ENCODE measurements at regions not wholly inside any gene's neighbourhood (a gene's known extent, or its start where the extent isn't known, plus 50 kb on each side); places are given as distances from the start of the nearest gene placed in this dataset. TPM values are rescaled to one million over a fixed set of nuclear protein-coding genes. Genes with fewer than 3 reads are reported as not detected.

Small RNA genes lying in the stretch of these regions (small RNA-seq; reads per million reads assigned to genes)
- gene RF00019 (ENCODE audit: low replicate concordance), result not detected
